HG02642 (cell line): ENCODE measurements at regions not wholly inside any gene's neighbourhood (a gene's known extent, or its start where the extent isn't known, plus 50 kb on each side); places are given as distances from the start of the nearest gene placed in this dataset.

Experiments used
- ATAC-seq: cut with Tn5 transposase; IDR thresholded peaks from one replicate; pipeline ENCODE4 v1.9.1; 2021; ENCODE audit warnings: mild to moderate bottlenecking; ENCODE audit not compliant: unreplicated experiment, poor library complexity

GRCh38 chr1:113217447-113218208, 144.6 kb downstream of the LRIG2 start:
- no peak for ATAC-seq

DNA sequence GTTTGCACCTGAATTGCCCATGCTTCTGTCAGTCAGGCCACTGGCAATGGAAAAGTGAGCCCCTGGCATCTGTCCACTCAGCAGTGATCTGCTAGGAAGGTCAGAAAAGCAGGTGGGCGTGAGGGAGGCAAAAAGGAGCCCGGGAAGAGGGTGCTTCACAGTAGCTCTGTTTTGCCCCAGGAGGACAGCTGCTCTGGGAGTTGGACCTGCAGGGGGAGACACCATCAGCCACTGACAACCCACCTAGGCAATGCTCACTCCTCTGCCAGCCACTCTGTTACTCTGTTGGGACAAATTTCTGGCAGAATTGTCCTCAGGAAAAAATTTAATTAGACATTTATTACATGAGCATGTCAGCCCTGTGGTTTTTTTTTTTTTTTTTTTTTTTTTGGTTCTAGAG, 146.4 kb downstream of the LRIG2 start:
- no peak for ATAC-seq

DNA sequence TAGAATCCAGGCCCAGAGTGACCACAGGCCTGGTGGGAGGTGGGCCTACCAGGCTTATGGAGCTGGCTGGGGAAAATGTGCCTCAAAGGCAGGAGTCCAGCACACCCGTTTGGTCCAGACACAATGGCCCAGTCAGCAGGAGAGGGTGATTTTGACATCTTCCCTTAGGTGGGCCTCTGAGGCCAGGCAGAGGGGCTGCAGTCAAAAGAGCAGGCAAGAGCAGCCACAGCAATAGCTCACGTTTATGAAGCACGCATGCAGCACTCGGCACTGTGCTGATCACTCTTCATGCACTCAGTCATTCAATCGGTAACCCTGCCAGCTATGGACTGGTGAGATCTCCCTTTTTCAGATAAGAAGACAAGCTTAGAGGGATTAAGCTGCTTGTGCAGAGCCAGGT, 146.8 kb downstream of the LRIG2 start:
- no peak for ATAC-seq

DNA sequence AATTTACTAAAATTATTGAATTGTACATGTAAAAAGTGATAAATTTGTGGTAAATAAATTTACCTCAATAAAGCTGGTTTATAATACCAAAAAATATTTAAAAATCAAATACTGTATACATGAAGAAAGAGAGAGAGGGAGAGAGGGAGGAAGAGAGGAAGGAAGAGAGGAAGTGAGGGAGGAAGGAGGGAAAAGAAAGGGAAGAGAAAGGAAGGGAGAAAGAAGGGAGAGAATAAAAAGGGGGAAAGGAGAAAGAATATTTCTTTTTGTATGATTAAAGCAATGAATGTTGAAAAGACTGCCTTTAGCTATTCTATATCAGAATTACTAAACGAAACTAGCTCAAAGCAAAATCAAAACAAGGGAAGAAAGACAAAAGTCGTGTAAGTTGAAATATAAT, 150.0 kb downstream of the LRIG2 start:
- ATAC-seq: no peak

GRCh38 chr1:113223546-113223945, 150.5 kb downstream of the LRIG2 start:
- no peak for ATAC-seq

GRCh38 chr1:113226148-113226547, 153.2 kb downstream of the LRIG2 start:
- ATAC-seq: peak; percentile 59

DNA sequence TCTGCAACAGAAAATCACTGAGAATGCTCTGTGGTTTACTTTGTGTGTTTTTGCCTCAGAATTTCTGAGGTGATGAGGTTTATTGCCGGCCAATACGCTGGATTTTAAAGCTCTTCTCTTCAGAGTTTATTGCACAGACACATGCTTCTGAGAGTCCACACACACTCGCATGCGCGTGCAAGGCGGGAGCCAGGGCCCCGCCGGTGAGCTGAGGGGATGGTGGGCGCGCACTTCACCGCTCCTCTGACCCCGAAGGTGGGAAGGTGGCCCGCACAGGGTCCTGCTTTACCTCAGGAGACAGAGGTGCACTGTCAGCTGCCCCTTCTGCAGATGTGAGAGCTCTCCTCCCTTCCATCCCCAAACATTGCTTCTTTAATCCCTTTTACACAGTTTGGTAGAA, 158.4 kb upstream of the MAGI3 start:
- no peak for ATAC-seq

DNA sequence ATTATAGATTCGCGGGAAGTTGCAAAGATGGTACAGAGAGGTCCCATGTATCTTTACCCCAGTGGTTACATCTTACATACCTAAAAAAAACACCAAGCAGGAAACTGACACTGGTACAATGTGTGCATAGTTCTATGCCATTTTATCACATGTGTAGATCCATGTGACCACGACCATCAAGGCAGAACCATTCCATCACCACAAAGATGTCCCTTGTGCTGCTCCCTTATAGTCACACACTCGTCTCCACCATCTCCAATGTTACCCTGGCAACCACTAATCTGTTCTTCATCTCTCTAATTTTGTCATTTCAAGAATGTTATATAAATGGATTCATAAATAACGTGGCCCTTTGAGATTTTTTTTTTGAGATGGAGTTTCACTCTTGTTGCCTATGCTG, 156.9 kb upstream of the MAGI3 start:
- ATAC-seq: no peak

- no peak for ATAC-seq
Measured at GRCh38 chr1:113241237-113241636, 149.1 kb upstream of the MAGI3 start.

- no peak for ATAC-seq
Measured at GRCh38 chr1:113242481-113242880, 147.8 kb upstream of the MAGI3 start.

DNA sequence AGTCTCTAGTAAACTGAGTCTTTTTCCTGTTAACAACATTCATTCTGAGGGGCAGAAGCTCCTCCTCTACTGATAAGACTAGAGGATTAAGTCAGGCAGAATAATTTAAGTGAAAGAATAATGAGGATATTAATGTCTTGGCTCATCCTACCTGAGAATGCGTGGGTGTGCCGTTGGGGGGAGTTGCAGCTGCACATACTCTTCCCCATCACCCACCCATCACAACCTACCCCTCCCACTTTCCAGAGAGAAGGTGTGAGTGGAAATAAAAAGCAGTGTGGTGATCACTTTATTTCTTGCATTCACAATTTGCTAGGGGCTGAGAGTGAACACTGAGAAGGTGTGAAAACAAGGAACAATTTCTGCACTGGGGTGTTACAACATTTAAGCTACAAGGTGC, 146.8 kb upstream of the MAGI3 start:
- no peak for ATAC-seq

DNA sequence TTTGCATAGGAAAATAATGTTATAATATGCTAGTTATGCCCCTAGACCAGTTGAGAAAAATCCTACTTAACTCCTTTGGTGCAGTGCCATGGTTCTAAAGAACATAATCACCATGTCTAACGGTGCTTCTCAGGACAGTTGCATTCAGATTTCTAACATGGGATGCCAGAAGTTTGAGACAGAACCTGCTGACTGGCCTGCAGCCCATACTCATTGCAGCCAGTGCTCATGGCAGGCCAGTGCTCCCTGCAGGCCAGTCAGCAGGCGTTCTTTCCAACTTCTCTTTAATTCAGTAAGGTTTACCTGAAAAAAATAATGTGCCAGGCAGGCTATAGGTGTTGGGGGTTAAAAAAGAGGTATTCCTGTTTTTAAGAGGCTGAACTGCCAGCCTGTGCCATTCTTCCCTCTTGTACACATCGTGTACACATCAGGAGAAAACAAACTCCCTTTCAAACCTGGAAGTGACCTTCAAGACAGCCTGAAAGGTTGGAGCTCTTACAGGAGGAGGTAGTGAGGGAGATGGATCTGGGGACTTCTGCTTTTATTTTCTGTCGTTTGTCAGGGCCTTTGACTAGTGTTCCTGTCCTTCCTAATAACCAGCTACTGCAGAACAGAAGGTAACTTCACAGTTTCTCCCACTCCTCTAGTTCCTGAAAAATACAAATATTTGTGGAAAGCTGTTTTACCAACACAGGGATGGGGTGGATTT, 146.0 kb upstream of the MAGI3 start:
- ATAC-seq: no peak

DNA sequence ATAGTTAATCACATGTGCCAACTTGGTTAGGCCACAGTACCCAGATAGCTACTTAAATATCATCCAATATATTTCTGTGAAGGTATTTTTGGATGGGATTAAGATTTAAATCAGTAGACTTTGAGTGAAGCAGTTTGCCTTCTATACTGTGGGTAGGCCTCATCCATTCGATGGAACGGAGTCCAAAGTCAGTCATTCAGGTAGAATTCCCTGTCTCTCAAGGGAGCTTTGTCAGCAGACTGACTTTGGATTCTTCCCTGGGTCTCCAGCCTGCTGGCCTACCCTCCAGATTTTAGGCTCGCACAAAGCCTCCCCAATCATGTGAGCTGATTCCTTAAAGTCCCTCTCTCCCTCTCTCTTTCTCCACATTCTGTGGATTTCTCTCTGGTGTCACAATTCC, 145.1 kb upstream of the MAGI3 start:
- ATAC-seq: no peak

- ATAC-seq: no peak
Measured at GRCh38 chr1:113246929-113247328, 143.4 kb upstream of the MAGI3 start.

- no peak for ATAC-seq
Measured at GRCh38 chr1:113247355-113247754, 143.0 kb upstream of the MAGI3 start.

- ATAC-seq: no peak
Measured at GRCh38 chr1:113247782-113248181, 142.5 kb upstream of the MAGI3 start.

GRCh38 chr1:113248494-113248893, 141.8 kb upstream of the MAGI3 start:
- no peak for ATAC-seq

DNA sequence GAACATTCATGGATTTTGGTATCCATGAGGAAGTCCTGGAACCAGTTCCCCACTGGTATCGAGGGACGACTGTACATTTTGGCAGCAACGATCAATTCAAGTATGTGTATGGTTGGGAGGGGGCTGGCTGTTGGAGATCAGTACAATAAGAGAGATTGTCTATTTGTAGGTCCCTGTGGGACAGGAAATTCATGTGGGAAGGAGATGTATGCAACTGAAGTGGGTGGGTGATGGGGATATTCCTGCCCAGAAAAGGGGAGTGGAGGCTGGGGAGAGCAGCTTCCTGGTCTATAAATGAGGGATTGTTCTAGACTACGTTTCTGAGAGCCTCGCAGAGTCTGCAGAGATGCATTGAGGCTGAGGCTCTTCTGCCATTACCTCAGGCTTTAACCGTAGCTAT, 140.2 kb upstream of the MAGI3 start:
- ATAC-seq: no peak

DNA sequence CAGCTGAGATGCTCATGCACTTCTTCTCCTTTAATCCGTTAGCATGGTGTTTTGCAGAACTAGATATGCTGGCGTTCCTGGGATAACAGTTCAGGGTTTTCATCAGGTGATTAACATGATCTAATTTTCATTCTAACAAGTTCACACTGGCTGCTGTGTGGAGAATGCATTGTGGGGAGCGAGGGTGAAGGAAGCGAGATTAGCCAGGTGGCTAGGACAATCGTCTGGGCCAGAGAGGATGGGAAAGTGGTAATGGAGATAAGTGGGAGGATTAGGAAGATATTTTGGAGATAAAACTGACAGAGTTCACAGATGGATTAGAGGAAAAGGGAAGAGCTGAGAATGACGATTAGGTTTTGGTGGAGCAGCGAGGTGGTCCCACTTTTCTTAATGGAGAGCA, 138.1 kb upstream of the MAGI3 start:
- no peak for ATAC-seq

DNA sequence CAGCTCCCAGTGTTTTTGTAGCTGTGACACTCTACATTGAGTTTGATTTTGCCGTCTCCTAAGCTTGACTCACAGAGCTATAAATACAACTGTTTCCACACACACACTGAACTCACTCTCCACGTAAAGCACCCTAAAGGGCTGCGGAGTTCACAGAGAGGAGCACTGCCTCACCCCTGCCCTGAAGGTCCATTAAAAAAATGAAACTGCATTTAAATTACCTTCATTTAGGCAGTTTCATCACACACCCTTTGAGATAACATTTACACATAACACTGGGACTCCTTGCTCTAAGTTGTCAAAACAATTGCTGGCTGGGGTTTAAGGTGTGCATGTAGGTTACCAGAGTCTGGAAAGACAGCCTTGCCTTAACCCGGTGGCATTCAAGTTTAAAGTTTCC, 137.1 kb upstream of the MAGI3 start:
- ATAC-seq: no peak

DNA sequence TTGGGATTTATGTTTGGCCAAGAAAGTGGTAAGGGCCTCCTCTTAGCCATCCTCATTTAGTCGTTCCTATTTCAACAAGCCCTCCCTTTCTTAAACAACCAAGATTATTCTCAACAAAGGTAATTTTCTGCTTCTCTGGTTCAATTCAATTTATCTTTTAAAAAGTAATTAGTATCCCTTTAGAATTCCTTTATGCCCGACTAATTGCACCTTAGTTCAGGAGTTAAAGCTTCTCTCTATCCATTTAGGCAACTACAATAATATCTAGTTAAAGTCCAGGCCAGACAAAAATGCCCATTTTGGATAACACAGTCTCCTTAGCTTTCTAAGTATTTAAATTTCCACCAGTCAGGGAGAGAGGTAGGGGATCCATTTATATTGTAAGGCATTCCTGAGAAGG, 136.7 kb upstream of the MAGI3 start:
- ATAC-seq: no peak
